ENCODE measurements at regions not wholly inside any gene's neighbourhood (a gene's known extent, or its start where the extent isn't known, plus 50 kb on each side); places are given as distances from the start of the nearest gene placed in this dataset.
"Not testable (repeated sequence)": the region's sequence is repeated elsewhere in the genome, so short reads cannot be mapped to it uniquely, and the experiment has no call there.

GRCh38 chr2:82137441-82137840 lies 1832.9 kb upstream of the LRRTM1 start:
- DNase-seq = no peak

- no peak for DNase-seq
Observed at GRCh38 chr2:82128051-82128450, 1823.5 kb upstream of the LRRTM1 start.

GRCh38 chr2:82124629-82125028 lies 1820.1 kb upstream of the LRRTM1 start:
- DNase-seq = no peak

- DNase-seq = no peak
Observed at GRCh38 chr2:82120654-82121053, 1816.1 kb upstream of the LRRTM1 start.

GRCh38 chr2:82120115-82120514 lies 1815.6 kb upstream of the LRRTM1 start:
- no peak for DNase-seq

GRCh38 chr2:82109418-82109817 lies 1804.9 kb upstream of the LRRTM1 start:
- DNase-seq = no peak

- DNase-seq = no peak
Observed at GRCh38 chr2:82098617-82099016, 1794.1 kb upstream of the LRRTM1 start.

GRCh38 chr2:82089518-82089917 lies 1785.0 kb upstream of the LRRTM1 start:
- no peak for DNase-seq

- no peak for DNase-seq
Observed at GRCh38 chr2:82084679-82085392, 1780.3 kb upstream of the LRRTM1 start.

- no peak for DNase-seq
Observed at GRCh38 chr2:82075875-82076274, 1771.3 kb upstream of the LRRTM1 start.

- DNase-seq = no peak
Observed at GRCh38 chr2:82062463-82062862, 1757.9 kb upstream of the LRRTM1 start.

- no peak for DNase-seq
Observed at GRCh38 chr2:82055846-82056245, 1751.3 kb upstream of the LRRTM1 start.

- no peak for DNase-seq
Observed at GRCh38 chr2:82043867-82044266, 1739.3 kb upstream of the LRRTM1 start.

- no peak for DNase-seq
Observed at GRCh38 chr2:82027921-82028615, 1723.5 kb upstream of the LRRTM1 start.

- no peak for DNase-seq
Observed at GRCh38 chr2:82023710-82024109, 1719.2 kb upstream of the LRRTM1 start.

GRCh38 chr2:82013641-82014040 lies 1709.1 kb upstream of the LRRTM1 start:
- no peak for DNase-seq

GRCh38 chr2:82007071-82007664 lies 1702.6 kb upstream of the LRRTM1 start:
- DNase-seq = no peak

- not testable (repeated sequence) for DNase-seq
Observed at GRCh38 chr2:82005889-82006288, 1701.3 kb upstream of the LRRTM1 start.

- DNase-seq = no peak
Observed at GRCh38 chr2:82001614-82002013, 1697.1 kb upstream of the LRRTM1 start.

GRCh38 chr2:82000606-82001005 lies 1696.1 kb upstream of the LRRTM1 start:
- DNase-seq = no peak

GRCh38 chr2:81996332-81996731 lies 1691.8 kb upstream of the LRRTM1 start:
- no peak for DNase-seq

GRCh38 chr2:81991282-81991681 lies 1686.7 kb upstream of the LRRTM1 start:
- DNase-seq = no peak

GRCh38 chr2:81987370-81987769 lies 1682.8 kb upstream of the LRRTM1 start:
- no peak for DNase-seq

- no peak for DNase-seq
Observed at GRCh38 chr2:81984969-81985637, 1680.6 kb upstream of the LRRTM1 start.
